ENCODE measurements at regions not wholly inside any gene's neighbourhood (a gene's known extent, or its start where the extent isn't known, plus 50 kb on each side); places are given as distances from the start of the nearest gene placed in this dataset.

DNA sequence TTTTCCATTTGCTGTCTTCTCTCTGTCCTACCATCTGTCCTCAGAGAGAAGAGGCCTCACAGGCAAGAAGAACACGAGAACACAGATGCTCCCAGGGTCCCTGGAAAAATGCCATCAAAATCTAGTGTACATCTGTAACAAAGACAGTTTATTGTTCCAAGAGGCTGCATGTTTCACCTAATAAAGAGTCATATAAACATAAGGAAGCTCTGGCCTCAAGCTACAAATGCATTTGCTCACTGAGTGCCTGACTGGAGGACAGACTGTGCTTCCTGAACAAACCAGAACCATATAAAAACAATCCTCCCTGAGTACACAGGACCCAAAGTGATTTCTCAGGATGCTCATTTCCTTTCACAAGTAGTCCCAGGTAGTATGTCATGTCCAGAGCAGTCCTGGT is 76.3 kb upstream of the SLC44A3 start:
- TF ChIP-seq CTCF (conservative IDR thresholded peaks at IDR 0.05) (no peak), EZH2 (IDR thresholded peaks at IDR 0.05; ENCODE audit: low read depth) (no peak)

Measured in PC-9 (cell line).